Adrenal gland (tissue), 9 donors: ENCODE measurements at regions not wholly inside any gene's neighbourhood (a gene's known extent, or its start where the extent isn't known, plus 50 kb on each side); places are given as distances from the start of the nearest gene placed in this dataset.
"Not testable (repeated sequence)": the region's sequence is repeated elsewhere in the genome, so short reads cannot be mapped to it uniquely, and the experiment has no call there.

Source experiments
- DNase-seq, 7 donors: peaks; one replicate each; pipeline ENCODE4 v3.0.0-alpha.2; 2019 to 2020
- H3K27ac ChIP-seq, 5 donors: fragments of 200-600 bp; sonication (generic) in 4 of 5; 1 replicate in 3 of 5; 2 replicates in 2 of 5; pipeline versions ENCODE4 v1.5.1 to v1.8.0; 2016 to 2020; ENCODE audit warnings: mild to moderate bottlenecking in 1 of 5
- H3K27me3 ChIP-seq: fragments of 200-600 bp; 2 replicates; pipeline ENCODE4 v1.8.0; 2021
- H3K36me3 ChIP-seq, 2 donors: fragments of 200-600 bp; replicated peaks in 1 of 2; 1 replicate in 1 of 2; 2 replicates in 1 of 2; pipeline versions ENCODE4 v1.5.1 to v1.8.0; 2018 to 2022
- H3K4me1 ChIP-seq, 2 donors: fragments of 200-600 bp; replicated peaks in 1 of 2; 1 replicate in 1 of 2; 2 replicates in 1 of 2; pipeline versions ENCODE4 v1.5.1 to v1.8.0; 2018 to 2021
- H3K4me3 ChIP-seq, 4 donors: fragments of 200-600 bp; sonication (generic) in 3 of 4; one replicate each; pipeline ENCODE4 v1.5.1; 2016 to 2018
- H3K9me3 ChIP-seq, 3 donors: fragments of 200-600 bp; sonication (generic) in 1 of 3; replicated peaks in 1 of 3; 1 replicate in 2 of 3; 2 replicates in 1 of 3; pipeline versions ENCODE4 v1.5.1 to v1.8.0; 2016 to 2021
- CTCF ChIP-seq, 6 experiments: fragments of 450-650 bp in 4 of 6; fragments of 200-600 bp in 2 of 6; sonication (generic) in 1 of 6; IDR thresholded peaks; 1 replicate in 5 of 6; 2 replicates in 1 of 6; pipeline versions ENCODE4 v1.5.1 to v1.8.0; 2016 to 2021; ENCODE audit warnings: antibody characterized with exemption in 6 of 6, mild to moderate bottlenecking in 2 of 6, moderate library complexity in 1 of 6
- POLR2A ChIP-seq, 2 donors: fragments of 450-650 bp; IDR thresholded peaks; one replicate each; pipeline ENCODE4 v1.6.1; 2017; ENCODE audit warnings: antibody characterized with exemption in 2 of 2, mild to moderate bottlenecking in 2 of 2, moderate library complexity in 1 of 2
- WGBS, 4 donors: extraction: QIAGEN DNeasy Blood & Tissue Kit in 2 of 4; methylation state at CpG; one replicate each; pipeline versions ENCODE4 v1.1.5 to v1.1.7; 2013 to 2017; 5-methylcytosine and 5-hydroxymethylcytosine counted together
- intact Hi-C, 2 donors: fragments of 100-400 bp; cut with DNase I; formaldehyde crosslinking; loops; one replicate each; pipeline versions ENCODE4 v1.14.1 to v1.15.0; 2022 to 2023
- donor health status: healthy with polysubstance abuse.
- donor health status: Bipolar disorder and iron deficiency.
- donor health status: DM: yes; HTN: yes; CAD: no.
- donor health status: DM: no; HTN: no; CAD: no.
- donor health status: DM: no; HTN: no; CAD: no.

- H3K4me1 ChIP-seq: no peaks in the 10 kb centered on the region
- H3K9me3 ChIP-seq: no peaks in the 10 kb centered on the region
- 75 to 84% (median 81%) methylated on average over 3 of the region's 3 CpGs for WGBS, 4 donors
- no peak overlapping the region for H3K27ac ChIP-seq
- no peaks in the 10 kb centered on the region for H3K27me3 ChIP-seq
- intact Hi-C loops: no loop called here
- H3K4me3 ChIP-seq: no peak overlapping the region
- no peak for DNase-seq
- H3K36me3 ChIP-seq: no peaks in the 10 kb centered on the region
- TF ChIP-seq CTCF (IDR thresholded peaks at IDR 0.05): no peak
- no peak for TF ChIP-seq POLR2A (IDR thresholded peaks at IDR 0.05)
Observed at GRCh38 chr2:58701688-58702301, 460.7 kb upstream of the FANCL start.

- 55 to 81% (median 69%) methylated on average over 1 of the region's 1 CpG for WGBS, 4 donors
- intact Hi-C loops: no loop called here
Observed at GRCh38 chr2:58700591-58700990, 459.5 kb upstream of the FANCL start.

GRCh38 chr2:58699411-58699810 lies 458.3 kb upstream of the FANCL start:
- no peaks in the 10 kb centered on the region for H3K27me3 ChIP-seq
- H3K27ac ChIP-seq: no peak overlapping the region
- no peaks in the 10 kb centered on the region for H3K9me3 ChIP-seq
- DNase-seq: no peak
- H3K36me3 ChIP-seq: no peaks in the 10 kb centered on the region
- no peaks in the 10 kb centered on the region for H3K4me1 ChIP-seq
- no peak overlapping the region for H3K4me3 ChIP-seq
- intact Hi-C loops: no loop called here
- WGBS, 4 donors: 57 to 64% (median 60%) methylated on average over 3 of the region's 3 CpGs
- TF ChIP-seq POLR2A (IDR thresholded peaks at IDR 0.05) (no peak), CTCF (IDR thresholded peaks at IDR 0.05) (no peak)

More at GRCh38 chr2:58700591-58700990, 459.5 kb upstream of the FANCL start:
- Histone ChIP-seq H3K9me3 (no peaks in the 10 kb centered on the region), H3K27me3 (no peaks in the 10 kb centered on the region), H3K36me3 (no peaks in the 10 kb centered on the region), H3K4me3 (no peak overlapping the region), H3K4me1 (no peaks in the 10 kb centered on the region), H3K27ac (no peak overlapping the region)
- DNase-seq: no peak
- TF ChIP-seq CTCF (IDR thresholded peaks at IDR 0.05): no peak
- TF ChIP-seq POLR2A (IDR thresholded peaks at IDR 0.05): no peak

- H3K9me3 ChIP-seq: no peaks in the 10 kb centered on the region
- H3K27me3 ChIP-seq: no peaks in the 10 kb centered on the region
- H3K36me3 ChIP-seq: no peaks in the 10 kb centered on the region
- intact Hi-C loops: no loop called here
- WGBS, 4 donors: 60 to 65% (median 63%) methylated on average over 4 of the region's 4 CpGs
- H3K27ac ChIP-seq: no peak overlapping the region
- H3K4me3 ChIP-seq: no peak overlapping the region
- TF ChIP-seq CTCF (IDR thresholded peaks at IDR 0.05) (no peak), POLR2A (IDR thresholded peaks at IDR 0.05) (no peak)
- no peaks in the 10 kb centered on the region for H3K4me1 ChIP-seq
- DNase-seq: no peak
Observed at GRCh38 chr2:58698620-58699019, 457.5 kb upstream of the FANCL start.

GRCh38 chr2:58694114-58694513 lies 453.0 kb upstream of the FANCL start:
- H3K4me1 ChIP-seq, H3K9me3 ChIP-seq, H3K27me3 ChIP-seq, DNase-seq, H3K36me3 ChIP-seq, intact Hi-C loops, H3K27ac ChIP-seq, H3K4me3 ChIP-seq: not testable (repeated sequence)
- WGBS, 4 donors: 72 to 100% (median 90%) methylated on average over 2 of the region's 2 CpGs

- WGBS, 4 donors: 54 to 75% (median 64%) methylated on average over 2 of the region's 2 CpGs
- intact Hi-C loops, H3K4me3 ChIP-seq, H3K27ac ChIP-seq, DNase-seq, H3K4me1 ChIP-seq, H3K9me3 ChIP-seq, H3K36me3 ChIP-seq, H3K27me3 ChIP-seq: not testable (repeated sequence)
Observed at GRCh38 chr2:58691041-58691440, 449.9 kb upstream of the FANCL start.
